H1 (cell line): ENCODE measurements at regions not wholly inside any gene's neighbourhood (a gene's known extent, or its start where the extent isn't known, plus 50 kb on each side); places are given as distances from the start of the nearest gene placed in this dataset.

Experiments used
- CTCF ChIA-PET: fragments of 300-600 bp; sonication (Branson Sonifier 250); formaldehyde crosslinking; loops from one replicate; lab custom pipeline; 2021; ENCODE audit not compliant: partially characterized antibody; lab: Charles Lee
- POLR2A ChIA-PET: fragments of 300-600 bp; sonication (Branson Sonifier 250); formaldehyde crosslinking; loops from one replicate; lab custom pipeline; 2021; ENCODE audit warnings: inconsistent platforms; ENCODE audit not compliant: partially characterized antibody; lab: Charles Lee
- DNase-seq, 2 experiments: peaks; one replicate each; pipeline versions ENCODE4 v3.0.0 to v3.0.0-alpha.2; 2010 to 2022; ENCODE audit warnings: low spot score in 2 of 2, low read depth in 1 of 2, mixed read lengths in 1 of 2
- FAIRE-seq: peaks from 2 replicates; lab custom pipeline; 2011; peaks lifted over from hg19 to GRCh38; lab: Jason Lieb, UNC
- H2AFZ ChIP-seq: 2 replicates; pipeline ENCODE4 v1.8.1; 2012; ENCODE audit warnings: low read length, inconsistent platforms
- H2AK5ac ChIP-seq: 2 replicates; pipeline ENCODE4 v1.6.1; 2013; ENCODE audit warnings: low read depth, low read length
- H2BK120ac ChIP-seq: replicated peaks from 2 replicates; pipeline ENCODE3; 2013; ENCODE audit warnings: low read depth, low read length, inconsistent platforms
- H2BK12ac ChIP-seq: 2 replicates; pipeline ENCODE4 v1.6.1; 2013; ENCODE audit warnings: low read depth, low read length
- H2BK15ac ChIP-seq: 2 replicates; pipeline ENCODE4 v1.6.1; 2013; ENCODE audit warnings: low read length
- H2BK20ac ChIP-seq: 2 replicates; pipeline ENCODE4 v1.6.1; 2013; ENCODE audit warnings: low read length
- H2BK5ac ChIP-seq: 2 replicates; pipeline ENCODE4 v1.6.1; 2013; ENCODE audit warnings: low read depth, low read length
- H3K14ac ChIP-seq: 2 replicates; pipeline ENCODE4 v1.6.1; 2013; ENCODE audit warnings: inconsistent platforms; ENCODE audit not compliant: insufficient read length
- H3K18ac ChIP-seq: 2 replicates; pipeline ENCODE4 v1.6.1; 2013; ENCODE audit warnings: low read length; ENCODE audit errors: extremely low read depth
- H3K23ac ChIP-seq: 2 replicates; pipeline ENCODE4 v1.6.1; 2013; ENCODE audit warnings: inconsistent platforms; ENCODE audit not compliant: insufficient read length
- H3K23me2 ChIP-seq: 2 replicates; pipeline ENCODE4 v1.6.1; 2013; ENCODE audit warnings: low read depth, low read length
- H3K27ac ChIP-seq: 2 replicates; pipeline ENCODE4 v1.6.1; 2011; ENCODE audit warnings: low read depth, low read length, inconsistent platforms
- H3K27me3 ChIP-seq, 4 experiments: replicated peaks in 1 of 4; 1 replicate in 1 of 4; 2 replicates in 3 of 4; pipeline versions ENCODE4 v1.6.1 to v1.8.1; 2011 to 2013; ENCODE audit warnings: low read length in 3 of 4, mild to moderate bottlenecking in 3 of 4, inconsistent platforms in 2 of 4, mixed read lengths in 2 of 4, moderate library complexity in 1 of 4; ENCODE audit not compliant: control insufficient read depth in 3 of 4, insufficient read depth in 3 of 4; ENCODE audit errors: extremely low read depth in 1 of 4
- H3K36me3 ChIP-seq, 4 experiments: 2 replicates each; pipeline versions ENCODE4 v1.6.1 to v1.8.1; 2011 to 2013; ENCODE audit warnings: mild to moderate bottlenecking in 4 of 4, low read length in 3 of 4, moderate library complexity in 2 of 4, control low read depth in 1 of 4, inconsistent platforms in 1 of 4; ENCODE audit not compliant: insufficient read depth in 4 of 4, control insufficient read depth in 2 of 4
- H3K4ac ChIP-seq: replicated peaks from 2 replicates; pipeline ENCODE3; 2013; ENCODE audit warnings: low read length, low read depth, mixed read lengths, inconsistent platforms; ENCODE audit not compliant: insufficient read length
- H3K4me1 ChIP-seq, 4 experiments: replicated peaks in 1 of 4; 1 replicate in 1 of 4; 2 replicates in 3 of 4; pipeline versions ENCODE4 v1.6.1 to v1.8.1; 2011 to 2013; ENCODE audit warnings: low read length in 3 of 4, inconsistent platforms in 2 of 4, mixed read lengths in 1 of 4; ENCODE audit not compliant: insufficient read depth in 4 of 4, control insufficient read depth in 3 of 4
- H3K4me2 ChIP-seq, 2 experiments: 2 replicates each; pipeline versions ENCODE4 v1.6.1 to v1.8.1; 2011 to 2013; ENCODE audit warnings: low read depth in 2 of 2, low read length in 2 of 2, control low read depth in 1 of 2, inconsistent platforms in 1 of 2, mild to moderate bottlenecking in 1 of 2; ENCODE audit not compliant: insufficient read depth in 1 of 2
- H3K4me3 ChIP-seq, 4 experiments: fragments of 200-600, 300-600 bp in 1 of 4; sonication (generic), shearing (Covaris generic), sonication (Bioruptor Twin) in 1 of 4; 2 replicates each; pipeline versions ENCODE4 v1.5.1 to v1.8.1; 2011 to 2016; ENCODE audit warnings: low read length in 4 of 4, low read depth in 3 of 4, control low read depth in 2 of 4, inconsistent platforms in 2 of 4, mild to moderate bottlenecking in 2 of 4, mixed read lengths in 1 of 4, moderate library complexity in 1 of 4; ENCODE audit not compliant: insufficient read depth in 2 of 4; ENCODE audit errors: extremely low read depth in 1 of 4
- H3K56ac ChIP-seq: replicated peaks from 2 replicates; pipeline ENCODE3; 2013; ENCODE audit warnings: low read depth, mild to moderate bottlenecking, mixed read lengths, low read length, inconsistent platforms; ENCODE audit not compliant: insufficient read length
- H3K79me1 ChIP-seq: 2 replicates; pipeline ENCODE4 v1.6.1; 2013; ENCODE audit warnings: low read depth, low read length, control low read depth
- H3K79me2 ChIP-seq, 2 experiments: 2 replicates each; pipeline versions ENCODE4 v1.6.1 to v1.8.1; 2012 to 2013; ENCODE audit warnings: low read length in 2 of 2, mild to moderate bottlenecking in 2 of 2, inconsistent platforms in 1 of 2; ENCODE audit not compliant: insufficient read depth in 2 of 2, control insufficient read depth in 1 of 2
- H3K9ac ChIP-seq, 4 experiments: replicated peaks in 1 of 4; 1 replicate in 1 of 4; 2 replicates in 3 of 4; pipeline versions ENCODE4 v1.6.1 to v1.8.1; 2011 to 2013; ENCODE audit warnings: low read depth in 3 of 4, low read length in 3 of 4, control low read depth in 2 of 4, mild to moderate bottlenecking in 2 of 4, moderate library complexity in 2 of 4, inconsistent platforms in 1 of 4; ENCODE audit errors: extremely low read depth in 1 of 4
- H3K9me3 ChIP-seq, 2 experiments: 2 replicates each; pipeline versions ENCODE4 v1.6.1 to v1.8.1; 2012 to 2013; ENCODE audit warnings: mild to moderate bottlenecking in 2 of 2, moderate library complexity in 2 of 2, control low read depth in 1 of 2, inconsistent platforms in 1 of 2, low read depth in 1 of 2, low read length in 1 of 2, mixed read lengths in 1 of 2; ENCODE audit not compliant: insufficient read depth in 2 of 2
- H4K20me1 ChIP-seq, 2 experiments: replicated peaks in 1 of 2; 2 replicates each; pipeline versions ENCODE3 to v1.8.1; 2011 to 2013; ENCODE audit warnings: inconsistent platforms in 2 of 2, low read length in 2 of 2, mild to moderate bottlenecking in 1 of 2; ENCODE audit not compliant: insufficient read depth in 2 of 2, control insufficient read depth in 1 of 2
- H4K5ac ChIP-seq: 2 replicates; pipeline ENCODE4 v1.6.1; 2013; ENCODE audit warnings: low read length, low read depth, mixed read lengths, inconsistent platforms; ENCODE audit not compliant: insufficient read length
- H4K8ac ChIP-seq: 2 replicates; pipeline ENCODE4 v1.8.0; 2013; ENCODE audit warnings: mild to moderate bottlenecking, moderate library complexity, low read length, inconsistent platforms; ENCODE audit not compliant: insufficient read depth; ENCODE audit errors: extremely low read depth
- H4K91ac ChIP-seq: replicated peaks from 2 replicates; pipeline ENCODE3; 2013; ENCODE audit warnings: low read length, mixed read lengths, inconsistent platforms; ENCODE audit not compliant: insufficient read length
- BRCA1 ChIP-seq: IDR thresholded peaks from 2 replicates; pipeline ENCODE4 v1.6.1; 2012; ENCODE audit warnings: low read depth, low read length, improper control_type of control experiment
- CHD1 ChIP-seq: IDR thresholded peaks from 2 replicates; pipeline ENCODE4 v1.6.1; 2012; ENCODE audit warnings: low read depth, low read length, improper control_type of control experiment
- CTBP2 ChIP-seq: IDR thresholded peaks from 2 replicates; pipeline ENCODE4 v1.7.0; 2011; ENCODE audit warnings: borderline replicate concordance, mild to moderate bottlenecking, moderate library complexity, mixed read lengths, low read length; ENCODE audit not compliant: insufficient read depth, insufficient read length
- EZH2 ChIP-seq: fragments of 200-600 bp; sonication (generic); IDR thresholded peaks from 2 replicates; pipeline ENCODE4 v1.7.1; 2012; ENCODE audit warnings: low read depth, mild to moderate bottlenecking, moderate library complexity, low read length, inconsistent platforms; ENCODE audit not compliant: severe bottlenecking
- JUND ChIP-seq: IDR thresholded peaks from 2 replicates; pipeline ENCODE4 v1.6.1; 2011; ENCODE audit warnings: mild to moderate bottlenecking, improper control_type of control experiment, low read length
- NANOG ChIP-seq: IDR thresholded peaks from 2 replicates; pipeline ENCODE4 v1.6.1; 2011; ENCODE audit warnings: low read length, low read depth, mild to moderate bottlenecking, inconsistent platforms; ENCODE audit not compliant: insufficient read depth, poor library complexity, severe bottlenecking
- SIN3A ChIP-seq, 2 experiments: IDR thresholded peaks in 1 of 2; conservative IDR thresholded peaks in 1 of 2; 2 replicates each; pipeline ENCODE4 v1.6.1; 2011 to 2012; ENCODE audit warnings: low read length in 2 of 2, improper control_type of control experiment in 1 of 2, low read depth in 1 of 2, mild to moderate bottlenecking in 1 of 2
- SRF ChIP-seq: IDR thresholded peaks from 2 replicates; pipeline ENCODE4 v1.6.1; 2011; ENCODE audit warnings: mild to moderate bottlenecking, low read depth, low read length, moderate library complexity
- TAF1 ChIP-seq: IDR thresholded peaks from 2 replicates; pipeline ENCODE4 v1.6.1; 2011; ENCODE audit warnings: mild to moderate bottlenecking, low read depth, low read length
- TAF7 ChIP-seq: optimal IDR thresholded peaks from 2 replicates; pipeline ENCODE3; 2011; ENCODE audit warnings: low read depth, mild to moderate bottlenecking, inconsistent platforms, low read length, moderate library complexity, borderline replicate concordance
- TCF12 ChIP-seq: IDR thresholded peaks from 2 replicates; pipeline ENCODE4 v1.6.1; 2011; ENCODE audit warnings: low read depth, mild to moderate bottlenecking, low read length
- ZNF274 ChIP-seq: IDR thresholded peaks from 2 replicates; pipeline ENCODE4 v1.7.0; 2012; ENCODE audit warnings: low read length, borderline replicate concordance; ENCODE audit errors: extremely low read depth
- WGBS, 2 experiments: shearing (Covaris generic) in 1 of 2; methylation state at CpG; one replicate each; pipeline versions ENCODE4 v1.1.6 to v1.1.7; 2013 to 2015; ENCODE audit warnings: low lambda C conversion rate in 2 of 2, mixed read lengths in 2 of 2, inconsistent platforms in 1 of 2, low coverage in 1 of 2, missing lambda C conversion rate in 1 of 2; ENCODE audit not compliant: insufficient replicate concordance in 2 of 2, insufficient coverage in 1 of 2, insufficient read length in 1 of 2; ENCODE audit errors: extremely low coverage in 1 of 2, missing lambda C conversion rate in 1 of 2; 5-methylcytosine and 5-hydroxymethylcytosine counted together

DNA sequence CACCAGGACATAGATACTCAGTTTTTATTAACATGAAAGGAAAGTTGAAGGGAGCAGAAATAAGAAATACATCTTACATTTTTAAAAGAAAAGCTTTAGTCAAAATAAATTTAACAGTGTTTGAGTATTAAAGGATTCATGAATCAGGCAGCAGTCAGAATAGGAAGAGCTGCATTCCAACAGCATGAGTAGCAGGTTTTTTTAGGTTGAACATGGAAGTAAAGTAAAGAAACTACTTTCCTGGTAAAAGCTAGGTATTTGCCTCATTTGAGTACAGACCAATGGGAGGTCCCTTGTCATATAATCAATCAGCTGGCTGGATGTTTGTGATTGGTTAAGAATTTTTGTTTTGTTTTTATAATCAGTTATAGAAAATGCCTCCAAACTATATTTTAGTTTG is 645.9 kb upstream of the INTU start (continued):
- no peak for TF ChIP-seq JUND

DNA sequence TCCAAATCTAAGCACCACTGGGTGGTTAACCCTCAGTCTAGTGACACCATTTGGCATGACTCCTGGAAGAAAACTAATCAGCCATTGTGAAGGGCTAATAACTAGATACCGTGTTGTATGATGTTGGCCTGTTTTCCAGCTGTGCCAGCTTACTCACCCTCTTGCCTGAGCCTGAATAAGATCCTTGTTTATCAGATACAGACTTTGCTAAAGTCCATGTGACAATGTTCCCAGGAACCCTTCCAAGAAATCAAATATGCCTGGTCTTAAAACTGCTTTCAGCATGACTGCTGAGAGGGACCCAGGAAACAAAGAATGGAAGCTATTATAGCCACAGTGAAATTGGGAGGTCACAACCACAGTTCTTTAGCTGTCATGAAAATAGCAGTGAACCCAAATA is 640.8 kb upstream of the INTU start:
- Histone ChIP-seq H3K23ac (no peak overlapping the region), H3K9me3 (no peaks in the 10 kb centered on the region), H3K4me1 (no peaks in the 10 kb centered on the region), H3K56ac (no peak overlapping the region), H2AFZ (no peak overlapping the region), H4K8ac (no peak overlapping the region), H3K9ac (no peak overlapping the region), H3K18ac (no peak overlapping the region), H3K27ac (no peak overlapping the region), H3K23me2 (no peaks in the 10 kb centered on the region), H3K4me2 (no peak overlapping the region), H3K79me2 (no peaks in the 10 kb centered on the region), H3K14ac (no peak overlapping the region), H3K79me1 (no peaks in the 10 kb centered on the region), H2AK5ac (no peak overlapping the region), H4K91ac (no peak overlapping the region), H2BK120ac (no peak overlapping the region), H2BK20ac (no peak overlapping the region), H2BK15ac (no peak overlapping the region), H2BK12ac (no peak overlapping the region), H4K20me1 (no peaks in the 10 kb centered on the region), H3K4me3 (no peak overlapping the region), H2BK5ac (no peak overlapping the region), H3K27me3 (no peaks in the 10 kb centered on the region), H3K36me3 (peaks cover 0 to 3% (median 0%) of the 10 kb centered on the region in 4 experiments; a peak in 1 of 8 replicates), H3K4ac (no peak overlapping the region), H4K5ac (no peak overlapping the region)
- POLR2A ChIA-PET, result no interaction called here
- TF ChIP-seq CHD1, result no peak
- TF ChIP-seq BRCA1, result no peak
- TF ChIP-seq TCF12, result no peak
- no peak for TF ChIP-seq SRF
- TF ChIP-seq ZNF274, result no peak
- TF ChIP-seq EZH2, result no peak
- TF ChIP-seq NANOG, result no peak
- no peak for TF ChIP-seq TAF1
- TF ChIP-seq TAF7, result no peak
- TF ChIP-seq SIN3A (conservative IDR thresholded peaks at IDR 0.05 in 1 of 2, IDR thresholded peaks at IDR 0.05 in 1 of 2; ENCODE audit: low read depth in 1 of 2, low read length in 2 of 2), result no peak
- no peak for TF ChIP-seq CTBP2
- WGBS, 2 experiments, result 100% methylated on average over 1 of the region's 1 CpG; no CpG with 5 or more reads in 1 of the 2 experiments
- FAIRE-seq (no peak), DNase-seq (no peak)
- CTCF ChIA-PET, result no interaction called here
